Spleen (tissue), 7 donors: ENCODE measurements at regions not wholly inside any gene's neighbourhood (a gene's known extent, or its start where the extent isn't known, plus 50 kb on each side); places are given as distances from the start of the nearest gene placed in this dataset.

Source experiments
- CTCF ChIP-seq, 11 experiments: fragments of 200-600 bp in 7 of 11; fragments of 450-650 bp in 4 of 11; sonication (generic) in 4 of 11; IDR thresholded peaks in 8 of 11; conservative IDR thresholded peaks in 3 of 11; 1 replicate in 7 of 11; 2 replicates in 4 of 11; pipeline versions ENCODE4 v1.4.0 to v1.8.0; 2016 to 2021; ENCODE audit warnings: antibody characterized with exemption in 11 of 11, inconsistent platforms in 4 of 11, mild to moderate bottlenecking in 1 of 11
- POLR2AphosphoS5 ChIP-seq, 3 donors: sonication (generic); formaldehyde crosslinking; IDR thresholded peaks; one replicate each; pipeline ENCODE4 v1.5.1; 2017; ENCODE audit warnings: antibody characterized with exemption in 3 of 3
- donor health status: DM: no; HTN: no; CAD: no; lungs with moderate emphysema.
- donor health status: DM: no; HTN: no; CAD: no.
- donor health status: DM: no; HTN: no; CAD: no.

- TF ChIP-seq POLR2AphosphoS5 (IDR thresholded peaks at IDR 0.05) (no peak), CTCF (IDR thresholded peaks at IDR 0.05 in 8 of 11, conservative IDR thresholded peaks at IDR 0.05 in 3 of 11) (no peak)
These were observed 262.5 kb upstream of the IRX1 start for GRCh38 chr5:3333105-3333504.
